ENCODE measurements at regions not wholly inside any gene's neighbourhood (a gene's known extent, or its start where the extent isn't known, plus 50 kb on each side); places are given as distances from the start of the nearest gene placed in this dataset.

DNA sequence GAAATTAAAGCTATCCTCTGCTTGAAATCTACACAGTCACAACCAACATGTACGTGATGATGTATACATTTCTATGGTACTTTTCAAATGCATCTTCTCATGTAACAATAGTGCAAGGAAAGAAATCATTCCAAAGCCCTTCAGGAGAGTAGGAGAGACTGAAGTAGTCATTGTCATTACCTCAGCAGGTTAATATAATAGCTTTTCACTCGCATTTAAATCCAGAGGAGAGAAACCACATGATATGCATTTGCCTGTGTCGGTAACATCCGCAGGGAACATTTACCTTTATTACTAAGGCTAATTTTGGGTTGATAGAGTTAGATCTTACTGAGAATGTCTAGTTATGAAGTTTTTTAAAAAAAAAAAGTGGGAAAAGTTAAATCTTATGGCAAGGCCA is 186.6 kb upstream of the DTNBP1 start:
- CTCF ChIA-PET: interaction anchor here (0.6 kb wide), 1 partner anchor 361 kb away, joined by 3 read pairs; no protein-coding TSS in a partner anchor
- WGBS (ENCODE audit: missing lambda C conversion rate): 67% methylated on average over 4 of the region's 4 CpGs
- ATAC-seq: no peak
- Histone ChIP-seq H3K4me2 (no peak overlapping the region), H3K4me1 (no peaks in the 10 kb centered on the region), H3K4me3 (no peak overlapping the region), H3K9me3 (no peaks in the 10 kb centered on the region), H3K27ac (no peak overlapping the region)
- POLR2A ChIA-PET: no interaction called here
- FAIRE-seq: no peak
- no peak for DNase-seq (ENCODE audit: low read depth in 1 of 2, low spot score in 1 of 2)
- TF ChIP-seq MYC (IDR thresholded peaks at IDR 0.05; ENCODE audit: borderline replicate concordance, low read length) (no peak), SMC3 (IDR thresholded peaks at IDR 0.05) (no peak), ZNF302 (CRISPR knock-in tag; IDR thresholded peaks at IDR 0.05) (no peak), JUNB (IDR thresholded peaks at IDR 0.05) (no peak), BHLHE40 (IDR thresholded peaks at IDR 0.05; ENCODE audit: low read depth, low read length) (no peak), ZFP36 (IDR thresholded peaks at IDR 0.05; ENCODE audit: borderline replicate concordance, partially characterized antibody) (no peak), HDAC2 (IDR thresholded peaks at IDR 0.05) (no peak), MAZ (IDR thresholded peaks at IDR 0.05; ENCODE audit: borderline replicate concordance, low read depth, low read length) (no peak), ZSCAN20 (CRISPR knock-in tag; IDR thresholded peaks at IDR 0.05) (no peak), RCOR1 (IDR thresholded peaks at IDR 0.05; ENCODE audit: low read depth, low read length) (no peak), HOXA7 (CRISPR knock-in tag; IDR thresholded peaks at IDR 0.05) (no peak), FOXS1 (CRISPR knock-in tag; IDR thresholded peaks at IDR 0.05) (no peak), EHF (CRISPR knock-in tag; IDR thresholded peaks at IDR 0.05) (no peak)
- TF ChIP-seq, protein P1, sequence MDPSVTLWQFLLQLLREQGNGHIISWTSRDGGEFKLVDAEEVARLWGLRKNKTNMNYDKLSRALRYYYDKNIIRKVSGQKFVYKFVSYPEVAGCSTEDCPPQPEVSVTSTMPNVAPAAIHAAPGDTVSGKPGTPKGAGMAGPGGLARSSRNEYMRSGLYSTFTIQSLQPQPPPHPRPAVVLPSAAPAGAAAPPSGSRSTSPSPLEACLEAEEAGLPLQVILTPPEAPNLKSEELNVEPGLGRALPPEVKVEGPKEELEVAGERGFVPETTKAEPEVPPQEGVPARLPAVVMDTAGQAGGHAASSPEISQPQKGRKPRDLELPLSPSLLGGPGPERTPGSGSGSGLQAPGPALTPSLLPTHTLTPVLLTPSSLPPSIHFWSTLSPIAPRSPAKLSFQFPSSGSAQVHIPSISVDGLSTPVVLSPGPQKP (IDR thresholded peaks at IDR 0.05; ENCODE audit: low read depth, low read length): no peak
- TF ChIP-seq, protein P2, sequence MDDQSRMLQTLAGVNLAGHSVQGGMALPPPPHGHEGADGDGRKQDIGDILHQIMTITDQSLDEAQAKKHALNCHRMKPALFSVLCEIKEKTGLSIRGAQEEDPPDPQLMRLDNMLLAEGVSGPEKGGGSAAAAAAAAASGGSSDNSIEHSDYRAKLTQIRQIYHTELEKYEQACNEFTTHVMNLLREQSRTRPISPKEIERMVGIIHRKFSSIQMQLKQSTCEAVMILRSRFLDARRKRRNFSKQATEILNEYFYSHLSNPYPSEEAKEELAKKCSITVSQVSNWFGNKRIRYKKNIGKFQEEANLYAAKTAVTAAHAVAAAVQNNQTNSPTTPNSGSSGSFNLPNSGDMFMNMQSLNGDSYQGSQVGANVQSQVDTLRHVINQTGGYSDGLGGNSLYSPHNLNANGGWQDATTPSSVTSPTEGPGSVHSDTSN (IDR thresholded peaks at IDR 0.05): no peak
- TF ChIP-seq, protein P3, sequence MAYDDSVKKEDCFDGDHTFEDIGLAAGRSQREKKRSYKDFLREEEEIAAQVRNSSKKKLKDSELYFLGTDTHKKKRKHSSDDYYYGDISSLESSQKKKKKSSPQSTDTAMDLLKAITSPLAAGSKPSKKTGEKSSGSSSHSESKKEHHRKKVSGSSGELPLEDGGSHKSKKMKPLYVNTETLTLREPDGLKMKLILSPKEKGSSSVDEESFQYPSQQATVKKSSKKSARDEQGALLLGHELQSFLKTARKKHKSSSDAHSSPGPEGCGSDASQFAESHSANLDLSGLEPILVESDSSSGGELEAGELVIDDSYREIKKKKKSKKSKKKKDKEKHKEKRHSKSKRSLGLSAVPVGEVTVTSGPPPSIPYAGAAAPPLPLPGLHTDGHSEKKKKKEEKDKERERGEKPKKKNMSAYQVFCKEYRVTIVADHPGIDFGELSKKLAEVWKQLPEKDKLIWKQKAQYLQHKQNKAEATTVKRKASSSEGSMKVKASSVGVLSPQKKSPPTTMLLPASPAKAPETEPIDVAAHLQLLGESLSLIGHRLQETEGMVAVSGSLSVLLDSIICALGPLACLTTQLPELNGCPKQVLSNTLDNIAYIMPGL (CRISPR knock-in tag; IDR thresholded peaks at IDR 0.05; ENCODE audit: borderline replicate concordance): no peak
- TF ChIP-seq, protein P4, sequence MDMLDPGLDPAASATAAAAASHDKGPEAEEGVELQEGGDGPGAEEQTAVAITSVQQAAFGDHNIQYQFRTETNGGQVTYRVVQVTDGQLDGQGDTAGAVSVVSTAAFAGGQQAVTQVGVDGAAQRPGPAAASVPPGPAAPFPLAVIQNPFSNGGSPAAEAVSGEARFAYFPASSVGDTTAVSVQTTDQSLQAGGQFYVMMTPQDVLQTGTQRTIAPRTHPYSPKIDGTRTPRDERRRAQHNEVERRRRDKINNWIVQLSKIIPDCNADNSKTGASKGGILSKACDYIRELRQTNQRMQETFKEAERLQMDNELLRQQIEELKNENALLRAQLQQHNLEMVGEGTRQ (IDR thresholded peaks at IDR 0.05): no peak
- TF ChIP-seq, protein P5, sequence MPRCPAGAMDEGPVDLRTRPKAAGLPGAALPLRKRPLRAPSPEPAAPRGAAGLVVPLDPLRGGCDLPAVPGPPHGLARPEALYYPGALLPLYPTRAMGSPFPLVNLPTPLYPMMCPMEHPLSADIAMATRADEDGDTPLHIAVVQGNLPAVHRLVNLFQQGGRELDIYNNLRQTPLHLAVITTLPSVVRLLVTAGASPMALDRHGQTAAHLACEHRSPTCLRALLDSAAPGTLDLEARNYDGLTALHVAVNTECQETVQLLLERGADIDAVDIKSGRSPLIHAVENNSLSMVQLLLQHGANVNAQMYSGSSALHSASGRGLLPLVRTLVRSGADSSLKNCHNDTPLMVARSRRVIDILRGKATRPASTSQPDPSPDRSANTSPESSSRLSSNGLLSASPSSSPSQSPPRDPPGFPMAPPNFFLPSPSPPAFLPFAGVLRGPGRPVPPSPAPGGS (IDR thresholded peaks at IDR 0.05): no peak

DNA sequence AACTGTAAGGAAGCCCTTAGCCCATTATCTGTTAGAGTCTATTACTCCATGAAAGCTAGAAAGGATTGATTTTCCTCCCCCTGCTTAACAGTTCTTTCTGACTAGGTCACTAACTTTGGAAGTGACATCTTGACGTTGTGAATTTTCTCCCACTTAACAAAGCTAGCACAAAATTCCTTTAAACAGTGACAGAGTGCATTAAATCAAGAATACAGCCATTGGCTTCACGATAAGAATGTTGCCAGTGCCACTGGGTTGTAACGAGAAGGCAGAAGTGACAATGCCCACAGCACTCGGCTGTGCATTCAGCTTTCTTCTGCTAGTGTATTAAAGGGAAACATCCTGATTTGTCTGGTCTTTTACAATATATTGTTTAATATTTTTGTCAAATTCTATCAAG is 182.7 kb upstream of the DTNBP1 start:
- Histone ChIP-seq H3K4me1 (no peaks in the 10 kb centered on the region), H3K27ac (no peak overlapping the region), H3K9me3 (no peaks in the 10 kb centered on the region), H3K4me3 (no peak overlapping the region), H3K4me2 (no peak overlapping the region)
- DNase-seq (ENCODE audit: low read depth in 1 of 2, low spot score in 1 of 2) (no peak), ATAC-seq (no peak), FAIRE-seq (no peak)
- no peak for TF ChIP-seq HDAC2 (IDR thresholded peaks at IDR 0.05)
- no peak for TF ChIP-seq PHF8 (IDR thresholded peaks at IDR 0.05; ENCODE audit: borderline replicate concordance, low read depth)
- TF ChIP-seq KDM1A (IDR thresholded peaks at IDR 0.05; ENCODE audit: low read depth): no peak
- no peak for TF ChIP-seq POLR2AphosphoS2 (conservative IDR thresholded peaks at IDR 0.05; ENCODE audit: low read length)
- no peak for TF ChIP-seq NFE2L2 (conservative IDR thresholded peaks at IDR 0.05; ENCODE audit: low read length)
- no peak for TF ChIP-seq RNF2 (IDR thresholded peaks at IDR 0.05; ENCODE audit: borderline replicate concordance, low read depth)
- TF ChIP-seq, protein P6, sequence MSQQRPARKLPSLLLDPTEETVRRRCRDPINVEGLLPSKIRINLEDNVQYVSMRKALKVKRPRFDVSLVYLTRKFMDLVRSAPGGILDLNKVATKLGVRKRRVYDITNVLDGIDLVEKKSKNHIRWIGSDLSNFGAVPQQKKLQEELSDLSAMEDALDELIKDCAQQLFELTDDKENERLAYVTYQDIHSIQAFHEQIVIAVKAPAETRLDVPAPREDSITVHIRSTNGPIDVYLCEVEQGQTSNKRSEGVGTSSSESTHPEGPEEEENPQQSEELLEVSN (IDR thresholded peaks at IDR 0.05; ENCODE audit: borderline replicate concordance, low read depth): no peak
- TF ChIP-seq, protein P4 (IDR thresholded peaks at IDR 0.05): no peak
- TF ChIP-seq NR3C1 (IDR thresholded peaks at IDR 0.05): no peak
- no peak for TF ChIP-seq CHD2 (IDR thresholded peaks at IDR 0.05; ENCODE audit: low read length, partially characterized antibody)
- TF ChIP-seq, protein P7, sequence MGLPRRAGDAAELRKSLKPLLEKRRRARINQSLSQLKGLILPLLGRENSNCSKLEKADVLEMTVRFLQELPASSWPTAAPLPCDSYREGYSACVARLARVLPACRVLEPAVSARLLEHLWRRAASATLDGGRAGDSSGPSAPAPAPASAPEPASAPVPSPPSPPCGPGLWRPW (IDR thresholded peaks at IDR 0.05): no peak
- TF ChIP-seq GATA3 (IDR thresholded peaks at IDR 0.05; ENCODE audit: borderline replicate concordance): no peak
- ChIA-PET CTCF (no interaction called here), POLR2A (no interaction called here)
- 5% methylated on average over 4 of the region's 4 CpGs for WGBS (ENCODE audit: missing lambda C conversion rate)

Measured in A549 (cell line).